ENCODE measurements at regions not wholly inside any gene's neighbourhood (a gene's known extent, or its start where the extent isn't known, plus 50 kb on each side); places are given as distances from the start of the nearest gene placed in this dataset.

DNA sequence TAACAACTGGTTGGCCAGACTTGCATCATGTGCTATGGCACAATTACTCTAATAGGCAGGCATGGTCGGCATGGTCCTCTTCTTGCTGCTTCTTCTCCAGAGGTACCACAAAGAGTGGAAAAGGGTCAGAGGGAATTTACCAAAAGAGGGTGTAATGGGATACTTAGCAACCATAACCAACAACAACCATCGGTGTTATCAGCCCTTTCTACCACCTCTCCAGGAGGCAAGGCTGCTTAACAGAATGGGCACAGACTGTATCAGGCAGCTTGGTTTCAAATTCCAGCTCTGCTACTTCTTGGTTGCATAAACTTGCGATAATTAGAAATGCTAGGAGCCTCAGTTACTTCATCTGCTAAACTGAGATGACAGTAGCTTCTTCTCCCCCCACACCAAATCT is 284.6 kb upstream of the CRBN start:
- ChIA-PET CTCF (no interaction called here), POLR2A (no interaction called here)
- TF ChIP-seq NFRKB (IDR thresholded peaks at IDR 0.05) (no peak), CTBP1 (IDR thresholded peaks at IDR 0.05; ENCODE audit: borderline replicate concordance) (no peak), SP1 (IDR thresholded peaks at IDR 0.05) (no peak), ARNT (IDR thresholded peaks at IDR 0.05) (no peak), FOXA1 (IDR thresholded peaks at IDR 0.05) (no peak), ZNF384 (IDR thresholded peaks at IDR 0.05) (no peak), LEF1 (IDR thresholded peaks at IDR 0.05; ENCODE audit: borderline replicate concordance) (no peak), FOXM1 (IDR thresholded peaks at IDR 0.05; ENCODE audit: borderline replicate concordance) (no peak), ELF4 (IDR thresholded peaks at IDR 0.05) (no peak), BHLHE40 (IDR thresholded peaks at IDR 0.05; ENCODE audit: borderline replicate concordance) (no peak), FOXK2 (IDR thresholded peaks at IDR 0.05) (no peak), SUZ12 (IDR thresholded peaks at IDR 0.05) (no peak), HDGF (IDR thresholded peaks at IDR 0.05; ENCODE audit: borderline replicate concordance) (no peak), L3MBTL2 (conservative IDR thresholded peaks at IDR 0.05) (no peak), TARDBP (IDR thresholded peaks at IDR 0.05) (no peak)
- TF ChIP-seq, protein P1, sequence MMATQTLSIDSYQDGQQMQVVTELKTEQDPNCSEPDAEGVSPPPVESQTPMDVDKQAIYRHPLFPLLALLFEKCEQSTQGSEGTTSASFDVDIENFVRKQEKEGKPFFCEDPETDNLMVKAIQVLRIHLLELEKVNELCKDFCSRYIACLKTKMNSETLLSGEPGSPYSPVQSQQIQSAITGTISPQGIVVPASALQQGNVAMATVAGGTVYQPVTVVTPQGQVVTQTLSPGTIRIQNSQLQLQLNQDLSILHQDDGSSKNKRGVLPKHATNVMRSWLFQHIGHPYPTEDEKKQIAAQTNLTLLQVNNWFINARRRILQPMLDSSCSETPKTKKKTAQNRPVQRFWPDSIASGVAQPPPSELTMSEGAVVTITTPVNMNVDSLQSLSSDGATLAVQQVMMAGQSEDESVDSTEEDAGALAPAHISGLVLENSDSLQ (IDR thresholded peaks at IDR 0.05) = no peak
- no peak for DNase-seq (ENCODE audit: extremely low spot score)

DNA sequence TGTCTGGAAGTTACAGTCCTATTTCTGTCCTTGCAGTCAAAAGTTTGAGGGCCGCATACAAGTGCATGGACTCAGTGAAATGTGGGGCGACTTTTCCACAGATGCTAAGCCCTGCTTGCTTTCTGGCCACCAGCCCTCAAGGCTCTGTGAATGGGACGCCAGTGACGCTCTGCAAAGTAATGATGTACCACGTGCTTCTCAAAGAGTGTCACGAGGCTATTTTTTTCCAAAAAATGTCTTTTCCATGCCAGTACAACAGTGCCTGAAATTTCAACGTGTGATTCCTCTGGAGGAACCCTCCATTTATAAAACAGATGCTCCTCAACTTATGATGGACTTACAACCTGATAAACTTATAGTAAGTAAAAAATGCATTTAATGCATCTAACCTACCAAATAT is 281.8 kb upstream of the CRBN start:
- POLR2A ChIA-PET = no interaction called here
- no peak for DNase-seq (ENCODE audit: extremely low spot score)
- no peak for TF ChIP-seq L3MBTL2 (conservative IDR thresholded peaks at IDR 0.05)
- no peak for TF ChIP-seq ARNT (IDR thresholded peaks at IDR 0.05)
- no peak for TF ChIP-seq ZNF384 (IDR thresholded peaks at IDR 0.05)
- TF ChIP-seq TARDBP (IDR thresholded peaks at IDR 0.05) = no peak
- no peak for TF ChIP-seq ELF4 (IDR thresholded peaks at IDR 0.05)
- TF ChIP-seq, protein P1 (IDR thresholded peaks at IDR 0.05) = no peak
- no peak for TF ChIP-seq FOXA1 (IDR thresholded peaks at IDR 0.05)
- TF ChIP-seq FOXK2 (IDR thresholded peaks at IDR 0.05) = no peak
- TF ChIP-seq CTBP1 (IDR thresholded peaks at IDR 0.05; ENCODE audit: borderline replicate concordance) = no peak
- TF ChIP-seq FOXM1 (IDR thresholded peaks at IDR 0.05; ENCODE audit: borderline replicate concordance) = no peak
- no peak for TF ChIP-seq LEF1 (IDR thresholded peaks at IDR 0.05; ENCODE audit: borderline replicate concordance)
- TF ChIP-seq BHLHE40 (IDR thresholded peaks at IDR 0.05; ENCODE audit: borderline replicate concordance) = no peak
- no peak for TF ChIP-seq NFRKB (IDR thresholded peaks at IDR 0.05)
- no peak for TF ChIP-seq SP1 (IDR thresholded peaks at IDR 0.05)
- CTCF ChIA-PET = no interaction called here

DNA sequence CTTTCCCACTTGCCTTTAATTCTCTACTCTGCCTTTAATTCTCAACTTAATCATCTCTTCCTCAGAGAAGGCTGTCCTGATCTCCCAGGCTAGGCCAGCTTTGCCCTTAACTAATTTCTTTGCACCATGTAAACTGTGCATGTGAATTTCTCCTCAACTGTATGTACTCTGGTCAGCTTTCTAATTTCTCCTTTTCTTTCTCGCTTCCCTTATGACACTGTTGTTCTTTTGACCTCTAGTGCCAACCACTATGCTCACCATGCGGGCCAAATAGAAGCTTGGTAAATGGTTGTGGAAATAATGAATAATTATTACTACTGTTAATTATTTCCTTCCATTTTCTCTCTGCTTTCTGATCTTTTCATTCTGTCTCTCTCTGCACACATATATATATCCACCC is 269.0 kb upstream of the CRBN start:
- POLR2A ChIA-PET = no interaction called here

GRCh38 chr3:3447641-3448040 is 268.1 kb upstream of the CRBN start:
- CTCF ChIA-PET = no interaction called here
- TF ChIP-seq LEF1 (IDR thresholded peaks at IDR 0.05; ENCODE audit: borderline replicate concordance) (no peak), L3MBTL2 (conservative IDR thresholded peaks at IDR 0.05) (no peak), FOXK2 (IDR thresholded peaks at IDR 0.05) (no peak), ZNF384 (IDR thresholded peaks at IDR 0.05) (no peak), FOXM1 (IDR thresholded peaks at IDR 0.05; ENCODE audit: borderline replicate concordance) (no peak), SUZ12 (IDR thresholded peaks at IDR 0.05) (no peak), ELF4 (IDR thresholded peaks at IDR 0.05) (no peak), NFRKB (IDR thresholded peaks at IDR 0.05) (no peak), CTBP1 (IDR thresholded peaks at IDR 0.05; ENCODE audit: borderline replicate concordance) (no peak), SP1 (IDR thresholded peaks at IDR 0.05) (no peak), ARNT (IDR thresholded peaks at IDR 0.05) (no peak), TARDBP (IDR thresholded peaks at IDR 0.05) (no peak), BHLHE40 (IDR thresholded peaks at IDR 0.05; ENCODE audit: borderline replicate concordance) (no peak), FOXA1 (IDR thresholded peaks at IDR 0.05) (no peak)
- TF ChIP-seq, protein P1 (IDR thresholded peaks at IDR 0.05) = no peak
- POLR2A ChIA-PET = no interaction called here
- DNase-seq (ENCODE audit: extremely low spot score) = no peak

More for the DNA sequence above, 269.0 kb upstream of the CRBN start:
- no peak for DNase-seq (ENCODE audit: extremely low spot score)
- TF ChIP-seq, protein P1 (IDR thresholded peaks at IDR 0.05) = no peak
- TF ChIP-seq NFRKB (IDR thresholded peaks at IDR 0.05) (no peak), L3MBTL2 (conservative IDR thresholded peaks at IDR 0.05) (no peak)
- CTCF ChIA-PET = no interaction called here

DNA sequence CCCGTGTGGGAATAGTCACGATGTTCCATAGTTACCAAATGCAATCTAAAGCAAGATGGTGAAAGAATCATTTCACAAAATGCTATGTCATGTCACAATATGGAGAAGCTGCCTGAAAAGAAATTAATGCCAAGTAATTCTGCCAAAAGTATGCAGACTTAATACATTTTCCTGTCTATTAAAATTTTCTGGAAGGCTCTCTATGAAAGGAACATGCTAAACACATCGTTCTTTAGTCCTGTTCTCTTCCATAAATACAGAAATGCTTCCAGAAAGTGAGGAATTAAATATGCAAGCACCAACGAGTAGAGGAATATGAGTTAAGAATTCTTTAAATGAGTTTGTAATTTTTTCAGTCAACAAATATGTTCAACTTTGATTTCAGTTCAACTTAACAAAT is 266.8 kb upstream of the CRBN start:
- ChIA-PET POLR2A (no interaction called here), CTCF (no interaction called here)
- TF ChIP-seq, protein P1 (IDR thresholded peaks at IDR 0.05) = no peak
- TF ChIP-seq L3MBTL2 (conservative IDR thresholded peaks at IDR 0.05) = no peak
- DNase-seq (ENCODE audit: extremely low spot score) = no peak

GRCh38 chr3:3443482-3443881 is 264.0 kb upstream of the CRBN start:
- ChIA-PET POLR2A (no interaction called here), CTCF (no interaction called here)
- no peak for DNase-seq (ENCODE audit: extremely low spot score)
- no peak for TF ChIP-seq ELF4 (IDR thresholded peaks at IDR 0.05)
- TF ChIP-seq FOXA1 (IDR thresholded peaks at IDR 0.05) = no peak
- no peak for TF ChIP-seq LEF1 (IDR thresholded peaks at IDR 0.05; ENCODE audit: borderline replicate concordance)
- TF ChIP-seq ZNF384 (IDR thresholded peaks at IDR 0.05) = no peak
- TF ChIP-seq FOXK2 (IDR thresholded peaks at IDR 0.05) = no peak
- no peak for TF ChIP-seq FOXM1 (IDR thresholded peaks at IDR 0.05; ENCODE audit: borderline replicate concordance)
- no peak for TF ChIP-seq NFRKB (IDR thresholded peaks at IDR 0.05)
- TF ChIP-seq TARDBP (IDR thresholded peaks at IDR 0.05) = no peak
